ENCODE measurements at regions not wholly inside any gene's neighbourhood (a gene's known extent, or its start where the extent isn't known, plus 50 kb on each side); places are given as distances from the start of the nearest gene placed in this dataset.

- Histone ChIP-seq H3K9me3 (no peaks in the 10 kb centered on the region), H3K4me1 (peaks cover 4% of the 10 kb centered on the region), H3K36me3 (ENCODE audit: insufficient read depth in 1 of 2, low read depth in 1 of 2) (no peaks in the 10 kb centered on the region), H3K27ac (no peak overlapping the region), H3K27me3 (ENCODE audit: insufficient read depth in 3 of 3, low read length in 2 of 3) (no peaks in the 10 kb centered on the region), H3K4me3 (no peak overlapping the region)
- 89 to 96% (median 96%) methylated on average over 3 of the region's 3 CpGs for WGBS, 3 donors
- intact Hi-C loops (cut with DNase I) = no loop called here
- no peak for DNase-seq
- no peak for ATAC-seq
- TF ChIP-seq CTCF (IDR thresholded peaks at IDR 0.05) = no peak
Measured at GRCh38 chr2:144693179-144693578, 173.3 kb upstream of the ZEB2 start.

- intact Hi-C loops (cut with DNase I) = no loop called here
- H3K4me3 ChIP-seq = no peak overlapping the region
- whole genome bisulfite sequencing, 3 donors = 88 to 95% (median 94%) methylated on average over 5 of the region's 5 CpGs
Measured at GRCh38 chr2:144692661-144693060, 172.7 kb upstream of the ZEB2 start.

DNA sequence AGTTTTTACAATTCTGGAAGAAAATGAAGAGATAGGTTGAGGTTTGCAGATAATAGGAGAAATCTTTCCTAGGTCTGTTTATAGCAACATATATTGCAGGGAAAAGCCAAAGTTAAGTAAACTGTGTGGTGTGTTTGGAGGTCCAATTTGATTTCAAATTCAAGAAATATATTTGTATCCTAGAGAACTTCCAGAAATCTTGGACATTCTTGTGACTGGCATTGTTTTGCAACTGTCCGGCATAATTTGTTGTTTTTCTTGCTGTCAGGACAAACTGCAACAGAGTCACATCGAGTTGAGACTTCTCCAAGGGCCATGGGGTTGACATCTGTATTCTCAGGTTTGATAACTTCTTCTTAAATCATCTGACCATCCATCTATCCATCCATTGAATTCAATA is 170.9 kb upstream of the ZEB2 start:
- Histone ChIP-seq H3K4me3 (no peak overlapping the region), H3K36me3 (ENCODE audit: insufficient read depth in 1 of 2, low read depth in 1 of 2) (no peaks in the 10 kb centered on the region), H3K4me1 (peaks cover 4% of the 10 kb centered on the region), H3K27me3 (ENCODE audit: insufficient read depth in 3 of 3, low read length in 2 of 3) (no peaks in the 10 kb centered on the region), H3K27ac (no peak overlapping the region), H3K9me3 (no peaks in the 10 kb centered on the region)
- 81 to 94% (median 85%) methylated on average over 2 of the region's 2 CpGs for WGBS, 3 donors
- TF ChIP-seq CTCF (IDR thresholded peaks at IDR 0.05) = no peak
- intact Hi-C loops (cut with DNase I) = no loop called here
- DNase-seq (no peak), ATAC-seq (no peak)

More at GRCh38 chr2:144692661-144693060, 172.7 kb upstream of the ZEB2 start:
- Histone ChIP-seq H3K4me1 (peaks cover 4% of the 10 kb centered on the region), H3K27me3 (ENCODE audit: insufficient read depth in 3 of 3, low read length in 2 of 3) (no peaks in the 10 kb centered on the region), H3K27ac (no peak overlapping the region), H3K9me3 (no peaks in the 10 kb centered on the region), H3K36me3 (ENCODE audit: insufficient read depth in 1 of 2, low read depth in 1 of 2) (no peaks in the 10 kb centered on the region)
- ATAC-seq = no peak
- DNase-seq = no peak
- no peak for TF ChIP-seq CTCF (IDR thresholded peaks at IDR 0.05)

GRCh38 chr2:144686518-144687215 is 166.7 kb upstream of the ZEB2 start:
- DNase-seq (no peak), ATAC-seq (no peak)
- Histone ChIP-seq H3K4me3 (no peak overlapping the region), H3K4me1 (no peaks in the 10 kb centered on the region), H3K9me3 (no peaks in the 10 kb centered on the region), H3K36me3 (ENCODE audit: insufficient read depth in 1 of 2, low read depth in 1 of 2) (no peaks in the 10 kb centered on the region), H3K27me3 (ENCODE audit: insufficient read depth in 3 of 3, low read length in 2 of 3) (no peaks in the 10 kb centered on the region), H3K27ac (no peak overlapping the region)
- WGBS, 3 donors = 86 to 87% (median 87%) methylated on average over 2 of the region's 2 CpGs
- no peak for TF ChIP-seq CTCF (IDR thresholded peaks at IDR 0.05)
- intact Hi-C loops (cut with DNase I) = no loop called here

DNA sequence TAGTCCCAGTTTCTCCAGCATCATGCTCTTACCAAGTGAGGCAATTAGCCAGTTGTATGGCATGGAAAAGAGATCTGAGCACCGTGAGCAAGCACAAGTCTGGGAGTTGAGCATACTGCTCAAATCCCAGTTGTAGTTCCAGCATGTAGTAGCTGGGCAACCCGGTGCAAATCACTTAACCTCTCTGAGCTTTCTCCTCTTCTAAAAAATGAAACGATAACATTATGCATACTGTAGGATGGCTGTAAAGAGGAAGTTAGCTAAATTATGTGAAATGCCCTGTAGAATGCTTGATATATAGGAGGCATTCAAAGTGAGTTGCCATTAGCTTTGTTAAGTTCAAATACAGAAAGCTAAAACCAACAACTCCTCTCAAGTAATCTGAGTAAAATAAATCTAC is 164.0 kb upstream of the ZEB2 start:
- no peak for TF ChIP-seq CTCF (IDR thresholded peaks at IDR 0.05)
- WGBS, 3 donors = 76 to 82% (median 80%) methylated on average over 3 of the region's 3 CpGs
- Histone ChIP-seq H3K36me3 (ENCODE audit: insufficient read depth in 1 of 2, low read depth in 1 of 2) (no peaks in the 10 kb centered on the region), H3K27ac (no peak overlapping the region), H3K4me3 (no peak overlapping the region), H3K9me3 (no peaks in the 10 kb centered on the region), H3K27me3 (ENCODE audit: insufficient read depth in 3 of 3, low read length in 2 of 3) (no peaks in the 10 kb centered on the region), H3K4me1 (no peaks in the 10 kb centered on the region)
- DNase-seq (no peak), ATAC-seq (no peak)
- intact Hi-C loops (cut with DNase I) = no loop called here

Data from psoas muscle (tissue), 7 donors.